ENCODE measurements at regions not wholly inside any gene's neighbourhood (a gene's known extent, or its start where the extent isn't known, plus 50 kb on each side); places are given as distances from the start of the nearest gene placed in this dataset.
"Not testable (repeated sequence)": the region's sequence is repeated elsewhere in the genome, so short reads cannot be mapped to it uniquely, and the experiment has no call there.

- not testable (repeated sequence) for DNase-seq (ENCODE audit: low read depth in 2 of 2)
Observed at GRCh38 chr5:36782612-36783011, 94.0 kb upstream of the NIPBL start.

- no peak for DNase-seq (ENCODE audit: low read depth in 2 of 2)
Observed at GRCh38 chr5:36786448-36787012, 90.0 kb upstream of the NIPBL start.

GRCh38 chr5:36787365-36788093, 89.0 kb upstream of the NIPBL start:
- no peak for DNase-seq (ENCODE audit: low read depth in 2 of 2)

GRCh38 chr5:36790847-36791246, 85.7 kb upstream of the NIPBL start:
- no peak for DNase-seq (ENCODE audit: low read depth in 2 of 2)

GRCh38 chr5:36792560-36793180, 83.9 kb upstream of the NIPBL start:
- no peak for DNase-seq (ENCODE audit: low read depth in 2 of 2)

GRCh38 chr5:36795366-36795765, 81.2 kb upstream of the NIPBL start:
- DNase-seq (ENCODE audit: low read depth in 2 of 2): no peak

GRCh38 chr5:36796155-36796554, 80.4 kb upstream of the NIPBL start:
- DNase-seq (ENCODE audit: low read depth in 2 of 2): no peak

GRCh38 chr5:36801523-36801922, 75.0 kb upstream of the NIPBL start:
- DNase-seq (ENCODE audit: low read depth in 2 of 2): no peak

GRCh38 chr5:36802187-36802586, 74.4 kb upstream of the NIPBL start:
- DNase-seq (ENCODE audit: low read depth in 2 of 2): no peak

GRCh38 chr5:36813249-36813648, 63.3 kb upstream of the NIPBL start:
- not testable (repeated sequence) for DNase-seq (ENCODE audit: low read depth in 2 of 2)

- DNase-seq (ENCODE audit: low read depth in 2 of 2): no peak
Observed at GRCh38 chr5:36815871-36816270, 60.7 kb upstream of the NIPBL start.

GRCh38 chr5:36820900-36821299, 55.7 kb upstream of the NIPBL start:
- no peak for DNase-seq (ENCODE audit: low read depth in 2 of 2)

GRCh38 chr5:36826694-36827093, 49.9 kb upstream of the NIPBL start:
- DNase-seq (ENCODE audit: low read depth in 2 of 2): no peak

Data from stimulated activated CD8-positive, alpha-beta memory T cell treated with anti-CD3 and anti-CD28 coated beads, Interleukin-2, amount 100 ng/mL, for 48 hours (primary cell).